NCI-H2227 (cell line): ENCODE measurements at regions not wholly inside any gene's neighbourhood (a gene's known extent, or its start where the extent isn't known, plus 50 kb on each side); places are given as distances from the start of the nearest gene placed in this dataset.
"Not testable (repeated sequence)": the region's sequence is repeated elsewhere in the genome, so short reads cannot be mapped to it uniquely, and the experiment has no call there.

Experiments
- DNase-seq: peaks from one replicate; lab custom pipeline; 2025; ENCODE audit not compliant: unreplicated experiment; lab: John Stamatoyannopoulos, UW

GRCh38 chr6:80942911-80943310 is 809.6 kb downstream of the TENT5A start:
- no peak for DNase-seq

- no peak for DNase-seq
These were observed 811.5 kb downstream of the TENT5A start for GRCh38 chr6:80940976-80941375.

GRCh38 chr6:80940571-80940970 is 811.9 kb downstream of the TENT5A start:
- no peak for DNase-seq

GRCh38 chr6:80939898-80940297 is 812.6 kb downstream of the TENT5A start:
- DNase-seq, result no peak

DNA sequence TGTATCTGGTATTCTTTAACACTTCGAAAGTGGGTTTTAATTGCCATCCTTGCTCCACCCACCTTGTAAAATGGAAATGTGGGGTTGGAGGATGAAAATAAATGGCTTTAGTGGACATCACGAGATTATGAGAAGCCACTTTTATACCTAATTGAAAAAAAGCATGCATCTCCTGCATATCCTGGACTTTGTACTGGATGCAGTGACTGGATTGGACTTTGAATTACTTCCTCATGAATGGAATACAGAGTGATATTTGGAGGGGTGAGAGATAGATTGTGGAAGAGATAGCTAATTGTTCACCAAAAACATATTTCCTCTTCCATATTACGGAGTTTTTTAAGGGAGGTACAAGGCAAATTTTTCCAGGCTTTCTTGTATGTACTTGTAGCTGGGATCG is 813.0 kb downstream of the TENT5A start:
- DNase-seq, result no peak

DNA sequence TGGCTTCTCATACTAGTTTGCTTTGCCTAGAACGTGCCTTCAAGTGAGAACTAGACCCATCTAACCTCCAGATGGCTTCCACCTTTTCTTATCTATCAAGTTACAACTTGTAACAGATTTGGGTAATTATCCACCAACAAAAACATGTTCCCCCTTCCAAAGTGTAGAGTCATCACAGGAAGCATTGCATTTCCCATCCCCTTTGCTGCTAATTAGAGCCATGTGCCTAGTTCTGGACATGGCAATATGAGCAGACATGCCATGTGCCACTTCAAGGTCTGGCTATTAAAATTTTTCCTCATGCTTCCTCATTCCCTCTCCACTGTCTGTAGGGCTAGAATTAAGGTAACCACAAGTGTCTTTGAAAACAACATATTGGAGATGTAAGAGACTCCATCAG is 814.4 kb downstream of the TENT5A start:
- no peak for DNase-seq

DNA sequence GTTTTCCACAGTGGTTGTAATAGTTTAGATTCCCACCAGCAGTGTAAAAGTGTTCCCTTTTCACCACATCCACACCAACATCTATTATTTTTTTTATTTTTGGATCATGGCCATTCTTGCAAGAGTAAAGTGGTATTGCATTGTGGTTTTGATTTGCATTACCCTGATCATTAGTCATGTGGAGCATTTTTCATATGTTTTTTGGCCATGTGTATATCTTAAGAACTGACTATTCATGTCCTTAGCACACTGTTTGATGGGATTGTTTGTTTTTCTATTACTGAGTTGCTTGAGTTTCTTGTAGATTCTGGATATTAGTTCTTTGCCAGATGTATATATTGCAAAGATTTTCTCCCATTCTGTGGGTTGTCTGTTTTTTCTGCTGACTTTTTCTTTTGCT is 820.1 kb downstream of the TENT5A start:
- no peak for DNase-seq

GRCh38 chr6:80930376-80930775 is 822.1 kb downstream of the TENT5A start:
- no peak for DNase-seq

DNA sequence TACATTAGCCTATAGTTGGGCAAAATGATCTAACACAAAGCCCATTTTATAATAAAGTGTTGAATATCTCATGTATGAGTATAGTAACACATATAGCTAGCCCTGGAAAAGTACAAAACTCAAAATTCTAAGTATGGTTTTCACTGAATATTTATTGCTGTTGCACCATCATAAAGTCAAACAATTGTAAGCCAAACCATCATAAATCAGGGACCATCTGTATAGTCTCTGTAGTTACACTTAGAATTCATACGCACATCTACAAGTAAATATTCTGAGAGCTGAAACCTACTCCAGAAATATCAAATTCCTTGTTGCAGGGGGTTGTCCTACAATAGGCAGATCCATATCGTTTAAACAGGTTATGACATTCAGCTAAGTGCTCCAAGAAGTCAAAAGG is 817.3 kb downstream of the BCKDHB start:
- no peak for DNase-seq

- DNase-seq, result no peak
These were observed 816.5 kb downstream of the BCKDHB start for GRCh38 chr6:80922916-80923455.

GRCh38 chr6:80921861-80922460 is 815.5 kb downstream of the BCKDHB start:
- DNase-seq, result no peak

DNA sequence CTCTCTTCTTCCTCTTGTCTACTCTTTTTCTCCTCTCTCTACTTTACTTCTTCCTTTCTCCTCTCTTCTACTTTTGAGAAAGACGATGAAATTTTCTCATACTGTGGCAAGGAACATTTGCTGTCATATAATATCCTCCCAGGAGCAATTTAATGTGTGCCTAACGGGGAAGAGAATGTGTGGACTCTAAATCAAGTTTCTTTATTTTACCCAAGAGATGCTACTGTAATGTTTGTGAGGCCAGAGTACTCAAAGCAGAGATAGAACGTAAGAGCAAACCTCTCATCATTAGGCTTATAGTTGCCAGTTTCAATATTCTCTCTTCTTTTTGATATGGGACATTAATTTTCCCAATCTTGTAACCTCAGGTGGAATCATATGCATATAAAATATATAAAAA is 801.4 kb downstream of the BCKDHB start:
- DNase-seq, result no peak

DNA sequence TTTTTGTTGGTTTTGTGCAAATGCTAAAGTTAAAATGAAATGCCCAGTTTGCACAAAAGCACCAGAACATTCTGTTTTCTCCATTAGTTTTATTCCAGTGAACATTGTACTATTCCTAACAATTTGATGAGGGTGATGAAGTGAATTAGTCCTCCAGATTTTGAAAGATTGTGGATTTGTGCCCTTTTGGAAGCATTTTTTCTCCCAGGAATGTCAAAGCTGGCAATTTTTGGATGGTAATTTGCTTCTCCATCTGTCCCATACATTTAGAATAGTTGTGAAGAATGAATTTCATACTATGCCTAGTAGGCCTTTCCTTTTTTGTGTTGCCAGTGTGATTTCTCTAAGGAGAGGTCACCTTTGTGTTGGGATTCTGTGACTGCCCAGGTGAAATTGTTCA is 797.2 kb downstream of the BCKDHB start:
- DNase-seq, result no peak

DNA sequence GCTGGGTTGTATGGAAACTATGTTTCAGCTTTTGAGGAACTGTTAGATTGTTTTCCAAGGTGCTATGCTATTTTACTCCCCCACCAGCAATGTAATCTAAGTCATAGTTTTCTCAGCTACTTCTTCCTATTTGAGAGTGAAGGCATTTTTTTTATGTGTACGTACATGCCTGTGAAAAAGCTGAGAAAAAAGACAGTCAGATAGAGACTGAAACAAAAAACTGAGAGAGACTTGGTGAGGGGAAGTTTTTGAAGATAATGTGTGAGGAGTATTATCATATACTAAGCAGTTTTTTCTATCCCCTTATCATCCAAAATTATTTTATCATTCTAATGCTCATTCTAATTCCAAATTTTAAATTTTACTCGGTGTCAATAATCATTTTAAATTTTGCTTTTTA is 780.0 kb downstream of the BCKDHB start:
- DNase-seq, result no peak

DNA sequence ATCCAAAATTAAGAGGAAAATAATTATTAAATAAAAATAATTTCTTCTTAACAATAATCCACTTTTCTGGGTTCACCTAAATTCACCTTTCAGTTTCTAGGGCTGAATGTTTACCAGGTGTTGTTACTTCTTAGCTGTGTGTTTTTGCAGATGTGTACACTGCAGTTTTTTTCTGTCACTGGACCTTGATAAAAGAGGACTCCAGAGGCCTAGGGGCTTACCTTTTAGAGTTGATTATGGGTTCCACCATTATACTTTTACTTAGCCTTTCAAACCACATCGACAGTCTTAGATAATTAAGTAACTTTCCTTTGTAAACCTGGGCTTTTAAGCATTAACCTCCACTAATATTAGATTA is 766.5 kb downstream of the BCKDHB start:
- no peak for DNase-seq

DNA sequence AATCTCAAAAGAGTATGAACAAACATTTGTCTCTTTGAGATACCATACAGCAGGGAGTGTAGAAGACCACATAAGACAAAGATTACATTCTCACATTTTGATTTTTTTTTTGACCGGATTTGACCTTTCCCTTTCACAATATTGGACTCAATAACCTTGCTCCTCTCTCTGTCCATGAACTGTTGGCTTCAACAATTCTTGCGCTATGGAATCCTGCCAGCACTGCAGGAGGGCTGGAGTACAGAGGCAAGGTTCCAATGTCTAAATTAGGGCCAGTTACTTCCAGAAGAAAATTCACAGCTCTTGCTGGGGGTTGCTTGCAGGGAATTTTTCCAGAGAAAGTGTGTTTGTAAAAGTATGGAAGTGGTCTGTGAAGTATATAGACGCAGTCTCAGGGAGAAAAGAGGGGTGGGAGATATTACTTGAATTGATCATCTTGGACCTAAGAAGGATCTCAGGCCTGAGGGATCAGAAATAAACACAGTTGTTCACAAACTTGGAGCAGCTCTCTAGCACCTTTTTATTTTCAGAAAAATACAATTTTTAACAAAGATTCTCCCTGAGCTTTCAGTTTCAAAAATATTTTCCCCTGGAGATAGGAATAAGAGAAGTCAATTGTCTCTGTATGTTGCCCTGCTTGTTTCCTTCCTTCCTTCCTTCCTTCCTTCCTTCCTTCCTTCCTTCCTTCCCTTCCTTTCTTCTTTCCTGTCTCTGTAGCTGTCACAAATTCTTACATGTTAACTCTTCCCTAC is 765.9 kb downstream of the BCKDHB start:
- no peak for DNase-seq

- no peak for DNase-seq
These were observed 756.3 kb downstream of the BCKDHB start for GRCh38 chr6:80862756-80863155.

GRCh38 chr6:80860107-80860506 is 753.6 kb downstream of the BCKDHB start:
- DNase-seq, result no peak

- DNase-seq, result not testable (repeated sequence)
These were observed 741.5 kb downstream of the BCKDHB start for GRCh38 chr6:80847973-80848372.

DNA sequence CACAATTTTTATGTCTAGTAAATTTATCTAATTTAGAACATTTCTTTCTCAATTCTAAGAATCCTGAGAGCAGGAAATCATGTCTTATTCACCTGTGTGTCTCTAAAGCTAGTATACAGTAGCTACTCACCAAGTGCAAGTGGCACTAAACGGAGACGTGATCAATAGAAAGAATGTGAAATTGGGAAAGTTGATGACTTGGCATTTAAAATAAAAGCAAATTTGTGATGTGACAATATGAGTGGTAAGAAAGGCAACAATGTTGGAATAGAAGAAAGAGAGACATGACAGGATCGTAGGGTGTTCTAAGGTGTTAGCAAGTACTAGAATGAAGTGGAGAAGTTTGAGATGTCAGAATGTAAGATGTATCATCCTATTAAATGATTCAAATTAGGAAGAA is 725.9 kb downstream of the BCKDHB start:
- DNase-seq, result no peak

DNA sequence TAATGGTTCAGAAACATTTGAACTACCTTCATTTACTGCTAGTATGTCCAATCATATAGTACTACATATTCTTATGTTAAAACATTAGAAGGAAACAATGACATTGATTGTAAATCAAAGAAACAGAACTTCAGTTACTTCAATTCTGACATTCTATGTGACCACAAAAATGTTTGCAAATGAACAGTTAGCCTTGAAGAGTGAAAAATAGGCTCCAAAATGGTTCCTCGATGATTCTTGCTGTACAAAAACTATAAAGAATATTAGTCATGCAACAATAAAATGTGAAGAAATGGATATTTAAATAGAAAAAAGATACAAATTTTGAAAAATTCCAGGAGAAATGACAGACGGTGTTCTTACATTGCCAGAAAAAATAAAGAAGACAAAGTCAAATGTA is 686.9 kb downstream of the BCKDHB start:
- no peak for DNase-seq

GRCh38 chr6:80792151-80792550 is 685.7 kb downstream of the BCKDHB start:
- no peak for DNase-seq
